T1000 (cell line): ENCODE measurements at regions not wholly inside any gene's neighbourhood (a gene's known extent, or its start where the extent isn't known, plus 50 kb on each side); places are given as distances from the start of the nearest gene placed in this dataset.

Experiments used
- DNase-seq: peaks from one replicate; lab custom pipeline; 2025; ENCODE audit warnings: mixed read lengths; lab: John Stamatoyannopoulos, UW

DNA sequence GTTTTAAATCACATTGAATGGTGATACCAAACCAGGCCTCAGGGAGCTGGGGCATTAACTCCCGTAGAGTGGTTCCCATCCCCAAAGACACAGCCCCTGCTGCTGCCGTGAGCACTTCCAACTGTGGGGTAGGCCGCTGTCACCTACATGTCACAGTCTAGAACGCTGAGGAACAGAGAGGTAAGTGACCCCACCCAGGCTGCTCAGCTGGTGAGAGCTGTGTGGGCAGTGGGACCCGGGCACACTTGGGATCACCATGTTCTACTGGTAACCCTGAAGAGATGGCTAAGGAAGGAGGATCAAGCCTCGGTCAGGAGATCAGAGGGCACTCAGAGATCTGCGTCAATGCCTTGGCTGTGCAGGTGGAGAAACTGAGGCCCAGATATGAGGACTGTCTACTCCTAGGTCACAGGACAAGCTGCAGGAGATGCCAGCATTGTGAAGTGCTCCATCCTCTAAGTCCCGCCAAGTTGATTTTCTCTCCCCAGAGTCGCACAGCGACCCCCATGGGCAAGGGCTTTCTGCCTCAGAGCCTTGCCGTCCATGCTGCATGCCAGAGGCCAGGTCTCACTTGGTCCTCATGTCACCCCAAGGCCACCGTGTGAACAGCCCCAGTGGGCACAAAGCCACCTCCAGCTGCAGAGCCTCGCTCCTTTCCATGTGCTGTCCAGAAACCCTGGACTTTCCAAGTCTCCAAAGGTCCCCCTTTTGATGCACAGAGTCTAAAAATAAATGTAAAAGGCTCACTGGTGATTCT is 144.2 kb upstream of the OTOS start:
- DNase-seq, result no peak

DNA sequence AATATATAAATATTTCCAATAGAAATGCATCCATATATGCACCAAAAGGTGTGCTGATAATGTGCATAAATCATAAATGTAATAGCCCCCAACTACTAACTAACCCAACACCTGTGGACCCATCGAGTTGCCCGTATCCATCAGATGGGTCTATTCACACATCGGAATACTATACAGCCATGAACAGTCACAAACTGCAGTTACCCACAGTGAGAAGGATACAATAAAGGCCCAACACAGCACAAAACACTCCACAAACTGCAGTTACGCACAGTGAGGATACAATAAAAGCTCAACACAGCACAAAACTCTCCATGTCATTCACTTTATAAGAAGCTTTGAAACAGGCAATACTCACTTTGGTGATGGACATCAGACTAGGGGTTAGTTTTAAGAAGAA is 145.3 kb upstream of the OTOS start:
- DNase-seq, result no peak

DNA sequence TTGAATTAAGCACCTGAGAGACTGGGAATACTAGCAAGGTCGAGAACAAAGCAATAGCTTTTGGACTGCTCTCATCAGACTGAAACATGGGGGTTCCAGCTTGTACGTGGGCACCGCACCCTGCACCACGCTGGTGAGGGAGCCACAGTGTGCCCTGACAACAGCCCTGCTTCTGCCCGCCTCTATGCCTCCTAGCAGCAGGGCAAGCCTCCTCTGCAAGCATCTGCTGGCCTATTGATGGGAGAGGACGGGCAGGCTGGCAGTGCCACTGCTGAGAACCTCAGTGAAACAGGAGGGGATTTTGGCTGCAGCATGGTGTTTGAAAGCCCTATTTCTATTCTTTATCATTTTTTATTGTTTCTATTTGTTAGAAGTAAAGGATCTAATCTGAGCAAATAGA is 146.1 kb upstream of the OTOS start:
- DNase-seq, result no peak

DNA sequence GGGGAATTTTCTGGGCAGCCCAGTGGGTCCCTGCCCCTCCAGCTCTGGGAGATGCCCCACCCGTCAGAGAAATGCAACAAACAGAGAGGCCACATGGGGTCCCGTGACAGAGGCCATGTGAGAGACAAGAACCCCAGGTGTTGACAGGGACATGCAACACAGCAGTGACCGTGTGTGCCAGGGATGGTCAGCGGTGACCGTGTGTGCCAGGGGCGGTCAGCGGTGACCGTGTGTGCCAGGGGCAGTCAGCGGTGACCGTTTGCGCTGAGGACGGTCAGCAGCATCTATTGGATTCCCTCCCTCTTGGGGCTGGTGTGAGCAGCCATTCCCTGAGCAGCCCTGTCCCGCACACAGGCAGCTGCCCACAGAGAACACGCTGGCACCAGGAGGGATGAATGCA is 146.6 kb upstream of the OTOS start:
- DNase-seq, result no peak

DNA sequence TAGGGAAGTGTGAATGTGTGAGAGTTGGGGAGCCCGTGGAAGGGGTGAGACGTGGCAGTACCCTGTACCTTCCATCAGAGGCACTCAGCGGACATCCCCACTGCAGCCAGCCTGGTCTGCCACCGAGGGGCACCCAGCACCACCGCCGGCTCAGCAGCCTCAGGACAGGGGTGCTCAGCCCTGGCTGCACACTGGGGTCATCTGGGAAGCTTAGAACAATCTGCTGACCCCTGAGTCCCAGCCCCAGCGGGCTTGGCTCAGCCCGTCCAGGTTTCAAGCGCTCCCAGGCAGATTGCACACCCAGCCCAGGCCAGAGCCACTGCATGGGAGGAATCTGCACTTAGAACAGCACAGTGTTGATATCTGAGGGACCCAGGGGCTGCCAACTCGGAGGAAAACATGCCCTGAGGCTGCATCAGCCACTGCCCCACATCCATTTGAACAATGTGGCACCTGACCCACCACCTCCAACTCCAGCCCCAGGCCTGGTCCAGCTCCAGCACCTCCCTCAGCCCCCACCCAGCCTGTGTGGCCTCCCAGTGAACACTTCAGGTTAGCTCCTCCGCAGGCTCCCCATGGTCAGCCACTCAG is 147.1 kb upstream of the OTOS start:
- no peak for DNase-seq

DNA sequence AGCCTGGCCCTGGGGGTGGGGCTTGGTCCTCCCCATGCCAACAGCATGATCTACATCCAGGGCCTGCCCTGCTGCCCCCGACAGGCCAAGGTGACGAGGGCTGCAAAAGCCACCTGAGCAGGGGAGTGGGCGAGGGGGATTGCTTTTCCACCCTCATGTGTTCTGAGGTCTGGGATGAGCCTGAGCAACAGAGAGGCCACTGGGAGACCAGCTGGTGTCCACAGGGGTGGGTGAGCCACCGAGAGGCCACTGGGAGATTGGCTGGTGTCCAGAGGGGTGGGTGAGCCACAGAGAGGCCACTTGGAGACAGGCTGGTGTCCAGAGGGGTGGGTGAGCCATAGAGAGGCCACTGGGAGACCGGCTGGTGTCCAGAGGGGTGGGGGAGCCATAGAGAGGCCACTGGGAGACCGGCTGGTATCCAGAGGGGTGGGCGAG is 147.4 kb upstream of the GPC1 start:
- DNase-seq, result no peak

DNA sequence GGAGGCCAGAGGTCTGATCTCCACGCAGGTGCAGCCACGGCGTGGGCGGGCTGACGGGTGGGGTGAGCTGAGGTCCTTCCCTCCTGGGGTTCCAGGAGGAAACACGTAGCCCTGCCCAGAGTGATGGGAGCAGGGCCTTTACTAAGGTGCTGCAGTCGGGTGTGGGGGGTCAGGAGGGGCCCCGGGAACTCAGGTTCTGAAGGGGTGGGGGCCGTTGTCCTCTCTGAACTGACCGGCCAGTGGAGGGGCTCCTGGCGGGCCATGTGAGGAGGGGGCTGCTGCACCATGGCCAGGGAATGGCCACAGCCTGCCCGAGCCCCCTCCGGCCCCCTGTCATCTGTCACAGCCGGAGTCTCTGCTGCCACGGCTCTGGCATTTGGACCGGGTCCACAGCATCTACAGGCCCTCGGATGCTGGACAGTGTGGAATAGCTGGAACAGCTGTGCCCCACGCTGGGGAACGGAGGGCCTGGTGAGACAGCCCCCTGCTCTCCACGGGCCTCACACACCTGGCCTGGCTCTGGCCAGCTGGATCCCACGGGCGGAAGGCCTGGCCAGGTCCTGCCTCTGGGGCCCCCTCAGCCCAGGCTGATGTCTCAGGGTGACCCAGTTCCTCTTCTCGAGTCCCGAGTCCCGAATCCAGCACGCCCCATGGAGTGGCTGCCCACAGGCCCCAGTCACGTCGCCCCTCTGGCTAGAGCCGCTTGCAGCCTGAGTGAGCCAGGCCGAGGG is 145.6 kb upstream of the GPC1 start:
- no peak for DNase-seq

DNA sequence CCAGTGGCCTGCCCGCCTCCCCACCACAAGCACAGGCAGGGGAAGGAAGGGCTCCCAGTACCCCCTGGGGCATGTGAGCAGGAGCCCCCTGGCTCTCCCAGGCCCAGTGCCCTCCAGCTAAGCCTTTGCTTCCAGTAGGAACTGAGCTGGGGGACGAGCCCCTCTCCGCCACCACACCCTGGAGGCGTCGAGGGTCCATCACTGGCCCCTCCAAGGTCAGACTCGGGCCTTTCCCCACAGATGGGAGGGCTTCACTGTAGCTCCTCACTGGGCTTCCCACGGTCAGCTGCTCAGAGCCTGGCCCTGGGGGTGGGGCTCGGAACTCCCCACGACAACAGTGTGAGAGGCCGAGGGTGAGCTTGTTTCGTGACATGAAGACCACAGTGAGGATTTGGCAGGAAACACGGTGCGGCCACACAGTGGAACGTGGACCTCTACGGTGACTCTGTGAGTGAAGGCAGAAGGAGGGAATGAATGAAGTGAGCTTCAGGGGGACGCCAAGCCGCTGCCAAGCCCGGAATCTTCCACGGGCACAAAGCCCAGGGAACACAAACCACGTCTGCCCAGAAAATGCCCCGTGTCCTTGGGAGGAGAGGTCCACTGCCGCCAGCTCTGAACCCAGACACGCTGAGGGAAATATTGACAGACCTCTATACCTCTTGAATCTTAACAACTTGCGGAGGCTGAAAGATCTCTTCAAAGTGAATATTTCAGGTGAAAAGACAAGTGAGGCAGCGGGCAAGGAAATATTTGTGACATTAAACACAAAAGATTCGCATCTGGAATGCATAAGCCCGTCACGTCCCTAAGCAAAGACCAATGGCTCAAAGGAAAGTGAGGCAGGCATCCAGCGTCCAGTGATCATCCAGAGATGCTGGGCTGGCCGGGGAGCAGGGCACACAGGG is 144.8 kb upstream of the GPC1 start:
- no peak for DNase-seq

DNA sequence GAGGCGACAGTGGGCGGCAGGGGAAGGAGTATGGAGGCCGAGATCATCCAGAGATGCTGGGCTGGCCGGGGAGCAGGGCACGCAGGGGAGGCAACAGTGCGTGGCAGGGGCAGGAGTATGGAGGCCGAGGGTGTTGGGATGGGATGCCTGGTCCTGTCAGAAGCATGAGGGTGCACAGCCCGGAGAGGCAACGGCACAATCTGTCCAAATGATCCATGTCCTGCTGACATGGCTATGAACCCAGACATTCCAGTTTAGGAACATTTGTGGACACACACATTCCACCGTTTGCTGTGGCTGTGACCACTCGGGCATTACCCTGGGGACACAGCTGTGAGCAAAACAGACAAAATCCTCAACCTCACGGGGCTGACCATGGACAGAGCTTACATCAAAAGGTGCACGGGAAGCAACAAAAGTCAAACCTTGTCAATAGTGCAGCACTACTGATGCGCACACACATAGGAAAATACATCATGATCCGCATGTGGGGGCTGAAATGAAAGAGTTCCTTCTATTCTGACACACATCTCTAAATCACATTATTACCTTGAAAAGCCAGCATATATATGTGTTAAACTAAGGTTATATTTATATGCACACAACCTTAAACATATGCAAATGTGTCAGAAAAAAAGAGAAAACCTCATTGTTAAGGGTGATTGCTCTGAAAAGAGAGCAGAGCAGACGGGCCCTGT is 144.0 kb upstream of the GPC1 start:
- DNase-seq, result no peak

DNA sequence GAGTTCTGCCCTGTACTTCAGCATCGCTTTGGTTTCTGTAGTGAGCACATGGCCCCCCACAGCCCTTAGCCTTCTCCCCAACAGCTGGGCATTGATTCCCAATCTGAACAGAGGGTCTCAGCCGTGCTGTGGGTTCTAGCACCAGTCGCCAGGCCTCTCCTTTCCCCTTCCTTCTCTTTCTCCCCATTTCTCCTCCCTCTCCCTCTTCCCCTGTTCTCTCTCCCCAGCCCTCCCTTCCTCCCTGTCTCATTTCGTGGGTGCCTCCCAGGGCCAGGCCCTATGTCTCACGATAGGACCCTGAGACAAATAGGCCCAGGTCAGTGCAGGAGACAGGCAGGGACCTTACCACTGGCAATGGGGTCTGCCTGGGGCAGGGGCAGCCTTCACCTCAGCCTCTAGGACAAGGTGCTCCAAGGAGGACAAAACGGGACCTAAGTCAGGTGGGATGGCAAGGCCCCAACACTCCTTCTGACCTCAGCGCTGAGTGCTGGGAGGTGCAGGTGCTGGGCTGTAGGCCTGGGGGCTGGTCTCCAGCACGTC is 143.4 kb upstream of the GPC1 start:
- no peak for DNase-seq

DNA sequence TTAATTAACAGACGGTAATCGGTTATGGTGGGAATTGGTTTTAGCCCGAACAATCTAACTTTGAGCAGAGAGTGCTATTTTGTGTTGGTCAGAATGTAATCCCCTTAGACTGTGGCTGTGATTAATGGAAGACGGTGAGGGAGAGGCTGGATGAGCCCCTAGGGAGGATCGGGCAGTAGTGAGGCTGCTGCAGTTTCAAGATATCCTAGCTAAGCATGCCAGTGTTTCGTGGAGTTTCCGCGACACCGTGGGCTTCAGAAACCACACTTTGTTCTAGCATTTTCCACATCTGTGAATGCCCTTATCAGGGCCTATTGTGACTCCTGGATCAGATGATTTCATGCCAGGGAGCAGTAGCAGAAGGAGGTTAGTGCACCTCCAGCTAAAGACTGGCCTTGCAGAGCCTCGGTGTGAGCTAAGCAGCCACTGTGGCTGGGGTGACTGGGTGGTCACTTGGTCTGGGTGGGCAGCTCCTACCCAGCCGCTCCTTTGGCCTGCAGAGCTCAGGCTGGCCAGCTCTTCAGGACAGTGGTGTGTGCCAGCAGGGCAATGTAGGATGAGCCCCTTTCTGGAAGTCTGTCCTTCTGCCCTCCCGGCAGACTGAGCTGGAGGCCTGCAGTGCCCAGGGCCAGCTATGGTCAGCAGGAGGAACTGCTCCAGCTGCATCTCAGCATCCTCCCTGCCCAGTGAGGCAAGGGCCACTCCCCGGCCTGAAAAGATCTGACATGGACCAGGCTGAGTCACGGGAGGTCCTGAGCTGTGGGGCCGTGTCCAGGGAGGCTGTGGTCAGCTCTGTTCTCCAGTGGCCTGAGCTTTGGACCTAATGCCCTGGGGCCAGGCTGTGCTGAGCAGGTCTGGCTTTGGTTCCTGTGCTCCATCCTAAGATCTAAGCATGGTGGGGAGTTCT is 142.6 kb upstream of the GPC1 start:
- DNase-seq, result no peak

DNA sequence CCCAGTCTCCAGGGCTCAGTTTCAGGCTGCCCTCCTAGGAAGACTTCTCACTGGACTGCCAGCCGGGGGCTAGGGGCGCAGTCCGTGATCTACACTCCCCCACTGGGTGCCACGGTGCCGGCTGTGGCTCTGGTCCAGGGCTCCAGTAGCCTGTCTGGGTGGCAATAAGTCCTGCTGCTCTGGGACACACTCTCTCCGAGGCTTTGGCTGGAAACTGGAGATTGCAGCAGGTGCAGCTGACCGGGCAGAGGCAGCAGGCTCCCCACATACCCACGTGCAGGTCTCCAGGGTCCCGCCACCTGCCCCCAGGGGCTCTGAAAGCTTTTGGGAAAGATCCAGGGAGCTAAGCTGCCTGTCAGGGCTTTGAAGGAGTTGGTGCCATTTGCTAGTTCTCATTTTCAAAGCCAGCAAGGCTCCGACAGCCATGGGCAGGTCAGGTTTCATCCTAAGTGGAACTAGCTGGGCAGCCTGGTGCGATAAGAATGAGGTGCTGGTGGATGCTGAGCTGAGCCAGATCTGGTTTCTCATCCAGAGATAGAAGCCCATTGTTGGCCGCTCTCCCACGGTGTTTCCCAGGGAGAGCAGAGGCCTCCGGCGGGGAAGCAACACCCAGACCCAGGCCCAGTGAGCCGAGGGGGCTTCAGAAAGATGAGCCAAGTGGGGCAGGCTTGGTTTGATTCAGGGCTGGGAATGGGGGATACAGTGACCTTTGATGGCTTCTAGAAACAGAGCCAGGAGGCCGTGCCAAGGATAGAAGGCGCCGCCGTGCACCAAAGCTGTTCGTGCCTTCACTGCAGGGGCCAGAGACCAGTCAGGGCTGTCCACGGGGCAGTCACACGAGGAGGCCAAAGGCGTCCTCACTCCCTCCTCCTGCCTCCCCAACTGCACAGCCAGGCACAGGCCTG is 141.7 kb upstream of the GPC1 start:
- no peak for DNase-seq

DNA sequence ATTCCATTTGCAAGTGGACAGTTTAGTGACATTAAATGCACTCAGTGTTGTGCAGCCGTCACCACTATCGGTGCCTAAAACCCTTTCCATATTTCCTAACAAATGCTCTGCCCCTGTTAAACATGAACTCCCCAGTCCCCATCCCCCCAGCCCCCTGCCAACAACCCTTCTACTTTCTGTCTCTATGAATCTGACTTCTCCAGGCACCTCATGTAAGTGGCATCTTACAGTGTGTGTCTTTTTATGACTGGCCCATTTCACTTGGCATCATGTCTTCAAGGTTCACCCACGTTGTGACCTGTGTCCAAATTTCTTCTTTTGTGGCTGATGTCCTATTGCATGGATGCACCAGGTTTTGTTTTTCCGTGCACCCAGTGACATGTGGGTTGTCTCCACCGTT is 140.9 kb upstream of the GPC1 start:
- DNase-seq, result no peak

DNA sequence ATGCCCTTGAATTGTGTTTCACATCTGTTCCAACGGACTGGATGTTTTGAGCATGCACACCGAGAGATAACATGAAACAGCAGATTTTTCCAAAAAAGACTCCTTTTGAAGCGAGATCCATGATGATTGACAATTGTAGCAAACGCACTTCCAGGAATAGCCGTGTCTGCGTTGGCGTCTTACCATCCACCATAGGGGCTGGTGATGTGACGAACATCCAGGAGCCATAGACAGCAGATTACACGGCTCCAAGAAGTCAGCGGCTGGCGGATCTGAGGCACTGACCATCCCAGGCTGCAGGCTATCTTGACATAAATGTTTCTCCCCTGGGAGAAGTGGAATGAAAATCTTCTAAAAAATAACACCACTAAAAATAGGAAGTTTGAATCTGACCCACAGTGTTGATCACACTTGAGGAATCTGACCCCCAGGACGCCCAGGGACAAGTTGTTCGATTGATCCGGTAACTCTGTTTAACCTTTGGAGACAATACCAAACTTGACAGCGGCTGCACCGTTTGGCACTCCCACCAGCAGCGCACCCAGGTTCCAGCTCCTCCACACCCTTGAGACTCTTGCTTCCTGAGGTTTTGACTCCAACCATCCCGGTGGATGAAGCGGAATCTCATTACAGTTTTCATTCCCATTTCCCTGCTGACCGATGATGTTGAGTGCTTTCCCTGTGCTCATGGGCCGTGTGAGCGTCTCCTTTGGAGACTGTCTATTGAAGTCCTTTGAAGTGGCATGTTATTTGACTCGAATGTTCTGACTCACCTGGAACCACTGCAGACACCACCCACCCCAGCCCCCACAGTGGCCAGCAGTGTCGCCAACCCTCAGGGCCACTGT is 140.0 kb upstream of the GPC1 start:
- DNase-seq, result no peak

DNA sequence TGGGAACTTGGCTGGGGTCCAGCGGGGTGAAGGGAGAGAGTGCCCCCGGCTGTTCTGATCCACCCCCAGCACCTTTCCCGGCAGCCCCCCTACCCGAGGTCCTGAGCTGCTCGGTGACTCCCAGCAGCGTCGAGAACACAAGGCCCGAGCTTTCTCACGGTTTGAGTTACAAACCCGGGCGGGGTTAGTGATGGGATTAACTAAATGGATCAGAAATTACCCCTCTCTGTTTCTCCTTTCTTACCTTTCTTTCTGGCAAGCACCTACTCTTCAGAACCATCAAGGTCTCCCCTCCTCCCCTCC is 139.4 kb upstream of the GPC1 start:
- DNase-seq, result no peak

DNA sequence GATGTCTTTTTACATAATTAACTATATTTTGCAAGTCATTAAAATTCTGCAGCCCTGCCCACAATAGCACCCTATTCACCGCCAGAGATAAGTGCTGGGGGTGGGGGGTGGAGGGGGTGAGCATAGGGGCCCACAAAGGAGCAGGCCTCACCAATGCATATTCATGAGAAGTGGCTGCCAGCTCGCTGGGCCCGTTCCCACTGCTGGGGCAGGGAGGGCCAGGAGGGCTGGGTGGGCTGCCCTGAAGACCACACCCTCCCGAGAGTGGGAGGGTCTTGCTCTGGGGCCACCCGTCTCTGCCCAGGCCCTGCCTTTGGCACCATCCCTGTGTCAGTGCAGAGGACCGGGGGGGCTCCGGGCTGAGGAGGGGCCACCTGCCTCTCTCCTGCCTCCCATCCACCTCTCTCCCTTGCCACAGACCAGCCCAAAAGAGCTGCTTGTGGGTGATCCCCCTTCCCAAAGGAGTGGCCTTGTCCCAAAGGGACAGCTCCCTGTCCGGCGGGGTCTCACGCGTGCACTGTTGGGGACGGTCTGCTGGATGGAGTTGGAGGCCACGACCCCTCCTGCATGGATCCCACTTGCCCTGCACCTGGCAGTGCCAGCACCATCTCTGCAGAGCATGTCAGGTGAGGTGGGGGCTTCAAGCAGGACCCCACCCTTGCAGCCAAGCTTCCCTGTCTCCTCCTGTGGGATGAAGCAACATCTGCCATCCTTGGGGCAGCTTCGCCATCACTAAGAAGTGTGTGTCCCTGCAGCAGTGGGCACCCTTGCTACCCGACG is 138.8 kb upstream of the GPC1 start:
- no peak for DNase-seq

DNA sequence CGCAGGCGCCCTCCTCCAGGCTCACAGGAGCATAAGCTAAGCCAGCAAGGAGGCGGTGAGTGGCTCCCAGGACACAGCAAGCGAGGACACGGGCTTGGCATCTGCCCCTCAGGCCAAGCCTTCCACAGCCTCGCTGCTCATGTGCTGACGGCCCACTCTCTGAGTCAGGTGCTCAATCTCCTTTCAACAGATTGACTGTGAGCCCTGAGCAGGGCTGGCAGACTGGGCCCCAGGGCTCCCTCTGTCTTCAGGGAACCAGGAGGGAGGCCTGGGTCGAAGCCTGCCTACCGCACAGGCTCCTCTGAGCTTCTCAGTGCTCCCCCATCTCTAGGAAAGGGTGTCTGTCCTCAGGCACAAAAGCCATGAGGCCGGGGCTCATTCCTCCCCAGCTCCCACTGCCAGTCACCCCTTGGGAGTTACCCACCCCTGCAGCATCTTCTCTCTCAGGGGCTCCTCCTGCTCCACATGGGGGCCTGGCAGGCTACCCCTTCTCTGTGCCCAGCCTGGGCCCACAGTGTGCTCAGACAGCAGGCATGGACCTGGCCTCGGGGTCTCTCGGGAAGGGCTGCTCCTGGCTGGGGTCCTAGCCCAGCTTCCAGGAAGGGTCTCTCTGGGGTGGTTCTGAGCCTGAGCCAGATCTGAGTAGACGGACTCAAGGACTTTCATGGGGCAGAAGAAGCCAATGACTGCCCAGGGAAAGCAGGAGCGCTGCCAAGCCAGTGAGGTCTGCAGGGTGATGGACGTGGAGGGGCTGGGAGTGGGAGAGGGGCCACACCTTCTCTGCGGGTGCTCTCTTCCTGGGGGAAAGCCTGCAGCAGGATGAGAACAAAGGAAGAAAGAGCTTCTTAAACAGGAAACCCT is 138.0 kb upstream of the GPC1 start:
- no peak for DNase-seq
